ENCODE measurements at regions not wholly inside any gene's neighbourhood (a gene's known extent, or its start where the extent isn't known, plus 50 kb on each side); places are given as distances from the start of the nearest gene placed in this dataset.

GRCh38 chr17:77526259-77526711 is 385.5 kb downstream of the SEC14L1 start (continued):
- no peak for TF ChIP-seq BCL11A (IDR thresholded peaks at IDR 0.05; ENCODE audit: low read depth in 2 of 2, low read length in 2 of 2)
- TF ChIP-seq EP300 (IDR thresholded peaks at IDR 0.05; ENCODE audit: borderline replicate concordance in 1 of 2, low read depth in 2 of 2, low read length in 2 of 2): no peak
